Rectal smooth muscle tissue (tissue), 1 donor: ENCODE measurements at regions not wholly inside any gene's neighbourhood (a gene's known extent, or its start where the extent isn't known, plus 50 kb on each side); places are given as distances from the start of the nearest gene placed in this dataset.
"Not testable (repeated sequence)": the region's sequence is repeated elsewhere in the genome, so short reads cannot be mapped to it uniquely, and the experiment has no call there.

Source experiments
- H3K27ac ChIP-seq: one replicate; pipeline ENCODE4 v1.7.0; 2013; ENCODE audit warnings: low read depth, low read length, inconsistent platforms
- H3K27me3 ChIP-seq: one replicate; pipeline ENCODE4 v1.7.0; 2013; ENCODE audit warnings: low read length; ENCODE audit not compliant: control insufficient read depth, insufficient read depth
- H3K36me3 ChIP-seq: one replicate; pipeline ENCODE4 v1.7.0; 2013; ENCODE audit warnings: low read length; ENCODE audit not compliant: control insufficient read depth, insufficient read depth
- H3K4me1 ChIP-seq: one replicate; pipeline ENCODE4 v1.7.0; 2013; ENCODE audit warnings: low read length; ENCODE audit not compliant: control insufficient read depth, insufficient read depth
- H3K4me3 ChIP-seq: one replicate; pipeline ENCODE4 v1.7.0; 2013; ENCODE audit warnings: low read length
- H3K9ac ChIP-seq: one replicate; pipeline ENCODE4 v1.7.0; 2013; ENCODE audit warnings: low read length

- H3K4me3 ChIP-seq, result no peak overlapping the region
- no peaks in the 10 kb centered on the region for H3K4me1 ChIP-seq
- no peak overlapping the region for H3K27ac ChIP-seq
- no peaks in the 10 kb centered on the region for H3K36me3 ChIP-seq
- H3K9ac ChIP-seq, result no peak overlapping the region
- H3K27me3 ChIP-seq, result no peaks in the 10 kb centered on the region
Observed at GRCh38 chr4:53713296-53713695, 122.0 kb upstream of the LNX1 start.

DNA sequence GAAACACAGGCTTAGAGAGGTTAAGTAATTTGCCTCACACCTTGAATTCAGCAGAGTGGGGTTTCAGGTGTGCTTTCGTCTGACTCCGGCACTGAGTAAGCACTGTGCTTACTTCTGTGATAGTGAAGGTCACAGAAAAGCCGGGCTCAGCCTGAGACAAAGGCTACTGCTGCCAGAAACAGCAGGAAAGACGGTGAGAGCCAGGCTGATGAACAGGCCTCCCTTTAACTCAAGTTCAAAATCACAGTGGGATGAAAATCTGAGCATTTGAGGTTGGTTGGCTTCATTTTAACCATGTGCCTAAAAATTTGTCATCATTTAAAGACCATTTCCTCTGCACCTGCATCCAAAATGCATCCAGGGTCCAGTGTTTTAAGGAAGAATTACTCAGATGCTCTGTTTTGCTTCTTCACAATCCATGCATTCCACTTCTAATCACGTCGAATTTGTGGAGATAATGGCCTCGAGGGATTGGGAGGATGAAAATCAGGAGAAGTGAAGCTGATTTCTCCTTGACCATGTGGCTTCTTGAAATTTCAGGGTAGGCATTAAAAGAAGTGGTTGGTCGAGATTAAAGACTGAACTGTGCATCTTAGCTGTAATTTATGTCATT lies 121.2 kb upstream of the LNX1 start:
- H3K27ac ChIP-seq, result no peak overlapping the region

DNA sequence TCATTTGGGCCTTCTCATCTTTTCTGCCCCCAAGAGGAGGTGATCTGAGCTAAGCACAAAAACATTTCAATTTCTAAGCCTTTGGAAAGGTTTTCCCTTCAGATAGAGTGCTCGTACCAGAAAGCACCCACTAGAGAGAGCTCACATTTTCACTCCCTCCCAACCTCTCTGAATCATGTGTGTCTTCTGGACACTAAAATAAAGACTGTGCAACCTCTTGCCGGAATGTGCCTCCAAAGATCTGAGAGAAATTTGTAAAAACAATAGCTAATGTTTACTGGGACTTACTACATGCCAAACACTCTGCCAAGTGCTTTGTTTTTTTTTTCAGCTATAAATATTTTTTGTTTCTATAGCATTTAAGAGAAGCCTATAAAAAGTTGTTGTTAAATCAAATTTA lies 120.6 kb upstream of the LNX1 start:
- Histone ChIP-seq H3K9ac (no peak overlapping the region), H3K27me3 (no peaks in the 10 kb centered on the region), H3K4me1 (no peaks in the 10 kb centered on the region), H3K27ac (no peak overlapping the region), H3K4me3 (no peak overlapping the region), H3K36me3 (no peaks in the 10 kb centered on the region)

More for the DNA sequence above, 121.2 kb upstream of the LNX1 start:
- Histone ChIP-seq H3K36me3 (no peaks in the 10 kb centered on the region), H3K27me3 (no peaks in the 10 kb centered on the region), H3K9ac (no peak overlapping the region), H3K4me1 (no peaks in the 10 kb centered on the region), H3K4me3 (no peak overlapping the region)

GRCh38 chr4:53709693-53710092 lies 118.4 kb upstream of the LNX1 start:
- no peaks in the 10 kb centered on the region for H3K4me1 ChIP-seq
- H3K27me3 ChIP-seq, result no peaks in the 10 kb centered on the region
- H3K9ac ChIP-seq, result no peak overlapping the region
- no peak overlapping the region for H3K4me3 ChIP-seq
- no peaks in the 10 kb centered on the region for H3K36me3 ChIP-seq
- H3K27ac ChIP-seq, result no peak overlapping the region

DNA sequence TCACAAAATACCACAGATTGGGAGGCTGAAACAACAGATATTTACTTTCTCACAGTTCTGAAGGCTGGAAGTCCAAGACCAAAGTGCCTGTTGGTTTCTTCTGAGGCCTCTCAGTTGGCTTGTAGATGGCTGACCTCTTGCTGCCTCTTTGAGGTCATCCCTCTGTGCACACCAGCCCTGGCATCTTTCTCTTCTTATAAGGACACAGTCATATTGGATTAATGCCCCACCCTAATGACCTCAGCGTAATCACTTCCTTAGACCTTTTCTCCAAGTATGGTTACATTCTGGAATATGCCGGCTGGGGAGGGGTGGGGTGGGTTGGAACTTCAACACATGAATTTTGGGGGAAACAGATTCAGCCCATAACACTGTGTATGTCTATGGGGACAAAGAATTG lies 116.2 kb upstream of the LNX1 start:
- no peak overlapping the region for H3K4me3 ChIP-seq
- H3K4me1 ChIP-seq, result peaks cover 6% of the 10 kb centered on the region
- H3K27me3 ChIP-seq, result no peaks in the 10 kb centered on the region
- no peak overlapping the region for H3K9ac ChIP-seq
- no peaks in the 10 kb centered on the region for H3K36me3 ChIP-seq
- no peak overlapping the region for H3K27ac ChIP-seq

DNA sequence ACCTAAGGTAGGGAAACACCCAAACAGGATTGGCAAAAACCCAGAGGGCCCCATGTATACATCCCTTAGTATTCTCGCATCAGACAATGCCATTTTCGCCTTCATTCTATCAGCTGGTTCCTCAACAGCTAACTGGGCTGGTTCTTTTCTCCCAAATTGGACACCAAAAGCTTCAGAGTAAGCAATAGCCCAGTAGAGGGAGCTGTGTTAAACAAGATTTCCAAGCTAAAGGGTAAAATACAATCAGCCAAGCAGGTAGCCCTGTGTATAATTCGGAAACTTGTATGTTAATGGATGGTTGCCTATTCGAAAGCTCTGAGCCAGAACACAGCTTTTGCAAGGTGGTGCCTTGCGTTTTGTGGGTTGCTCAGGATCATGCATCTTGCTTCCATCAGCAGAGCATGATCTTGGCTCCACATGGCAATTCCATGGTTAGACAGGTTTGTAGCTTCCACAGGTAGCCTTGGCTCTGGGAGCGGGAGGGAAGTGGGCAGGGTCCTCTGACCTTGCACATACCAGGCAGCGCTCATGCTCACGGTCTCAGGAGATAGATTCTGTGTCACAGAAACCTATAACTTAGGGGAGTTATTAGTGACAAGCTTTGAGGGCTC lies 115.2 kb upstream of the LNX1 start:
- Histone ChIP-seq H3K27me3 (no peaks in the 10 kb centered on the region), H3K4me1 (peaks cover 6% of the 10 kb centered on the region), H3K36me3 (no peaks in the 10 kb centered on the region), H3K27ac (no peak overlapping the region), H3K4me3 (no peak overlapping the region), H3K9ac (no peak overlapping the region)

DNA sequence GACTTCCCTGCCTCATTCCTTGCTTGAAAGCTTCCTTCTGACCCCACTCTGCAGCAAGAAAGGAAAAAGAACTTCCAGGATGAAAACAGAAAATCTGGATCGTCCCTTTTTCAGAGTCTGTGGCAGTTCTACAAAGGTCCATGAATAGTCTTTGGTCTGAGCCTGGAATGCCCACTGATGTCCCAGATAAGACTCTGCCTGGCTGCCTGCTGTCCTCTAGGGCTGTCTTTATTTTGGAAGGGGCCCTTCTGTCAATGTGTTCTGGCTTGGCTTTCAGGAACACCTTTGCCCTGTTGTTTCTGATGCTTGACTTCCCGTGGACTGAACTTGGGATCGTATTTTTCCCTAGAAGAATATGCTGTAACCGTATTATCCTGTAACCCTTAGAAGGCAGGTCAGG lies 114.7 kb upstream of the LNX1 start:
- no peak overlapping the region for H3K4me3 ChIP-seq
- no peaks in the 10 kb centered on the region for H3K27me3 ChIP-seq
- no peak overlapping the region for H3K27ac ChIP-seq
- peaks cover 6% of the 10 kb centered on the region for H3K4me1 ChIP-seq
- H3K36me3 ChIP-seq, result no peaks in the 10 kb centered on the region
- H3K9ac ChIP-seq, result no peak overlapping the region

GRCh38 chr4:53705151-53705764 lies 114.0 kb upstream of the LNX1 start:
- H3K27ac ChIP-seq, result no peak overlapping the region
- no peaks in the 10 kb centered on the region for H3K27me3 ChIP-seq
- H3K36me3 ChIP-seq, result no peaks in the 10 kb centered on the region
- no peak overlapping the region for H3K9ac ChIP-seq
- peaks cover 6% of the 10 kb centered on the region for H3K4me1 ChIP-seq
- no peak overlapping the region for H3K4me3 ChIP-seq

- no peak overlapping the region for H3K4me3 ChIP-seq
- no peak overlapping the region for H3K9ac ChIP-seq
- no peaks in the 10 kb centered on the region for H3K27me3 ChIP-seq
- no peak overlapping the region for H3K27ac ChIP-seq
- H3K36me3 ChIP-seq, result no peaks in the 10 kb centered on the region
- H3K4me1 ChIP-seq, result peaks cover 6% of the 10 kb centered on the region
Observed at GRCh38 chr4:53704329-53704728, 113.0 kb upstream of the LNX1 start.

- Histone ChIP-seq H3K4me3 (peak overlapping the region; percentile 54), H3K27ac (peak overlapping the region; percentile 12), H3K4me1 (peaks cover 6% of the 10 kb centered on the region), H3K9ac (no peak overlapping the region), H3K27me3 (no peaks in the 10 kb centered on the region), H3K36me3 (no peaks in the 10 kb centered on the region)
Observed at GRCh38 chr4:53703267-53703655, 112.0 kb upstream of the LNX1 start.

GRCh38 chr4:53702334-53703266 lies 111.3 kb upstream of the LNX1 start:
- H3K27me3 ChIP-seq, result no peaks in the 10 kb centered on the region
- H3K27ac ChIP-seq, result peak overlapping the region; percentile 34
- no peaks in the 10 kb centered on the region for H3K36me3 ChIP-seq
- H3K4me1 ChIP-seq, result peaks cover 6% of the 10 kb centered on the region
- no peak overlapping the region for H3K9ac ChIP-seq
- peak overlapping the region; percentile 54 for H3K4me3 ChIP-seq

- H3K27me3 ChIP-seq, H3K36me3 ChIP-seq, H3K9ac ChIP-seq, H3K4me1 ChIP-seq, H3K4me3 ChIP-seq, H3K27ac ChIP-seq: not testable (repeated sequence)
Observed at GRCh38 chr4:53701260-53701659, 110.0 kb upstream of the LNX1 start.
